Stimulated activated naive CD8-positive, alpha-beta T cell treated with anti-CD3 and anti-CD28 coated beads, Interleukin-15, amount 100 ng/mL, for 72 hours (primary cell): ENCODE measurements at regions not wholly inside any gene's neighbourhood (a gene's known extent, or its start where the extent isn't known, plus 50 kb on each side); places are given as distances from the start of the nearest gene placed in this dataset.

Source experiments
- ATAC-seq: fragments of 150-1000 bp; cut with Tn5 transposase; 2 replicates; pipeline ENCODE4 v1.10.0; 2021; ENCODE audit warnings: mild to moderate bottlenecking, moderate library complexity
- DNase-seq, 2 donors: peaks; one replicate each; pipeline ENCODE4 v3.0.0; 2021 to 2022
- H3K27ac Mint-ChIP-seq, 2 donors: one replicate each; pipeline ENCODE4 v1.8.0; 2022; ENCODE audit warnings: mild to moderate bottlenecking in 2 of 2, mixed read lengths in 2 of 2, moderate library complexity in 2 of 2
- H3K27me3 Mint-ChIP-seq: one replicate; pipeline ENCODE4 v1.8.0; 2022; ENCODE audit warnings: mixed read lengths
- H3K4me1 Mint-ChIP-seq: one replicate; pipeline ENCODE4 v1.8.0; 2022; ENCODE audit warnings: mild to moderate bottlenecking, mixed read lengths
- H3K4me3 Mint-ChIP-seq, 2 donors: one replicate each; pipeline ENCODE4 v1.8.0; 2022; ENCODE audit warnings: mild to moderate bottlenecking in 2 of 2, mixed read lengths in 2 of 2, moderate library complexity in 1 of 2
- H3K9me3 Mint-ChIP-seq, 2 donors: one replicate each; pipeline ENCODE4 v1.8.0; 2022; ENCODE audit warnings: mixed read lengths in 2 of 2

GRCh38 chr4:3384771-3385710, 56.7 kb upstream of the HGFAC start:
- H3K4me1 Mint-ChIP-seq = peaks cover 31% of the 10 kb centered on the region
- H3K4me3 Mint-ChIP-seq = peak overlapping the region in 1 of 2 donors; percentile 67
- peak overlapping the region in 1 of 2 donors; percentile 97 for H3K27ac Mint-ChIP-seq
- ATAC-seq (peak; percentile 37), DNase-seq (no peak)
- H3K9me3 Mint-ChIP-seq = peaks cover 12 to 14% of the 10 kb centered on the region in 2 donors
- H3K27me3 Mint-ChIP-seq = peaks cover 26% of the 10 kb centered on the region

- peaks cover 6 to 8% of the 10 kb centered on the region in 2 donors for H3K9me3 Mint-ChIP-seq
- peak overlapping the region in 1 of 2 donors; percentile 67 for H3K4me3 Mint-ChIP-seq
- H3K4me1 Mint-ChIP-seq = peaks cover 31% of the 10 kb centered on the region
- ATAC-seq = peak; percentile 48
- DNase-seq = no peak
- H3K27me3 Mint-ChIP-seq = peaks cover 28% of the 10 kb centered on the region
- peak overlapping the region; percentile 79 to 97 for H3K27ac Mint-ChIP-seq
Measured at GRCh38 chr4:3385711-3386420, 55.9 kb upstream of the HGFAC start.

DNA sequence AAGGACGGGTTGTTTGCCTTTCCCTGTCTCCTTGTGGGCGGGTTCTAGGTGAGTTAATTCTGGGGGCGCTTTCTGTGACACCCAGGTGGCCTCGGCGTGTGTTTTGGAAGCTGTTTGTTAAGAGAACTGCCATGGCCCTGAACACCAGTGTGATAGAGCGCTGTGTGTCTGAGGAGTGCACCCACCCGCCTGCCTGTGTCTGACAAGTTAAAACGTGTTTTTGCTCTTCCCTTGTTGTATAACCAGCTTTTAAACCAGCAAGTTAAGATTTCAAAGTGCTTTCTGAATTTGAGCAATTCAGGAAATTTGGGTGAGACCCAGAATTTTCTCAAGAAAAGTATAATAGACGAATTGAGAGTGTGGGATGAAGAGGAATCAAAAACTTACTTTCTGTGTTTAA, 55.2 kb upstream of the HGFAC start:
- Mint-ChIP-seq H3K27me3 (peaks cover 28% of the 10 kb centered on the region), H3K4me3 (no peak overlapping the region), H3K9me3 (peaks cover 0 to 1% of the 10 kb centered on the region in 2 donors), H3K27ac (no peak overlapping the region), H3K4me1 (peaks cover 31% of the 10 kb centered on the region)
- DNase-seq (no peak), ATAC-seq (no peak)

GRCh38 chr4:3387154-3387942, 54.4 kb upstream of the HGFAC start:
- H3K4me3 Mint-ChIP-seq = no peak overlapping the region
- DNase-seq (no peak), ATAC-seq (no peak)
- H3K27me3 Mint-ChIP-seq = peaks cover 28% of the 10 kb centered on the region
- no peak overlapping the region for H3K27ac Mint-ChIP-seq
- H3K4me1 Mint-ChIP-seq = peaks cover 31% of the 10 kb centered on the region
- H3K9me3 Mint-ChIP-seq = no peaks in the 10 kb centered on the region

- Mint-ChIP-seq H3K9me3 (no peaks in the 10 kb centered on the region), H3K4me3 (no peak overlapping the region), H3K27me3 (peaks cover 28% of the 10 kb centered on the region), H3K27ac (no peak overlapping the region), H3K4me1 (peaks cover 31% of the 10 kb centered on the region)
- DNase-seq = no peak
- no peak for ATAC-seq
Measured at GRCh38 chr4:3387943-3388361, 53.8 kb upstream of the HGFAC start.

DNA sequence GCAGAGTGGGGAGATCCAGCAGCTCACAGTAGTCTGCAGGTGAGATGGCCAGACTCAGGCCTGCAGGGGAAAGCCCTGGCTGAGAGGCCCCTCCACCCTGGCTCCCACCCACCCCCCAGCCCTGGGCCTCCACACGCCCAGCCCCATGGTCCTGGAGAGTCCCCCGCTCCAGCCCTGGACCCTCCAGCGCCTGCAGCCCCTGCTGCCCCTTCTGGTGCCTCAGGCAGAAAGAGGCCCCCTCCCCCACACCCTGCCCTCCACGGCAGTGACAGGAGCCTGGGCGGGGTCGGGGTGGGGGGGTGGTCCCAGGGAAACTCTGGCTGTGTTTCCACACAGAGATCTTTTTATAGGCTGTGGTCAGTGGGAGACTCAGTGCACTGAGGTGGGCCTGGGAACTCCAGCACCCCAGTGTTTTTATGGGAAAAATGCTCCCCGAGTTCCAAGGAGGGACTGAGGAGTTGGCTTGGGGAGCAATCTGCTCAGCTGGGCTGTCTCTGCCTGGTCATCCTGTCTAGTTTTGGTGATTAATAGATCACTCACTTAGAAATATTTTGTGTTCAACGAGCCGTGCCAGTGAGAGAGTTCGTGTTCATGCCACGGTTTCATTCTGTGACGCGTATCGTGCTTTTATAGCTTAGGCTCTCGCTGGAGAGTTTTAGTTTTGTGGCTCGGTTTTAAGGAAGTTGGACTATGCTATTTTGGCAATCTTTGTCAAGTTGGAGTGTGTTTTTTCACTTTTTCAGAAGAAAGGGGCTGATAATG, 53.1 kb upstream of the HGFAC start:
- Mint-ChIP-seq H3K4me3 (no peak overlapping the region), H3K27ac (no peak overlapping the region), H3K9me3 (no peaks in the 10 kb centered on the region), H3K27me3 (peaks cover 28% of the 10 kb centered on the region), H3K4me1 (peaks cover 31% of the 10 kb centered on the region)
- peak; percentile 45 for ATAC-seq
- DNase-seq = no peak

DNA sequence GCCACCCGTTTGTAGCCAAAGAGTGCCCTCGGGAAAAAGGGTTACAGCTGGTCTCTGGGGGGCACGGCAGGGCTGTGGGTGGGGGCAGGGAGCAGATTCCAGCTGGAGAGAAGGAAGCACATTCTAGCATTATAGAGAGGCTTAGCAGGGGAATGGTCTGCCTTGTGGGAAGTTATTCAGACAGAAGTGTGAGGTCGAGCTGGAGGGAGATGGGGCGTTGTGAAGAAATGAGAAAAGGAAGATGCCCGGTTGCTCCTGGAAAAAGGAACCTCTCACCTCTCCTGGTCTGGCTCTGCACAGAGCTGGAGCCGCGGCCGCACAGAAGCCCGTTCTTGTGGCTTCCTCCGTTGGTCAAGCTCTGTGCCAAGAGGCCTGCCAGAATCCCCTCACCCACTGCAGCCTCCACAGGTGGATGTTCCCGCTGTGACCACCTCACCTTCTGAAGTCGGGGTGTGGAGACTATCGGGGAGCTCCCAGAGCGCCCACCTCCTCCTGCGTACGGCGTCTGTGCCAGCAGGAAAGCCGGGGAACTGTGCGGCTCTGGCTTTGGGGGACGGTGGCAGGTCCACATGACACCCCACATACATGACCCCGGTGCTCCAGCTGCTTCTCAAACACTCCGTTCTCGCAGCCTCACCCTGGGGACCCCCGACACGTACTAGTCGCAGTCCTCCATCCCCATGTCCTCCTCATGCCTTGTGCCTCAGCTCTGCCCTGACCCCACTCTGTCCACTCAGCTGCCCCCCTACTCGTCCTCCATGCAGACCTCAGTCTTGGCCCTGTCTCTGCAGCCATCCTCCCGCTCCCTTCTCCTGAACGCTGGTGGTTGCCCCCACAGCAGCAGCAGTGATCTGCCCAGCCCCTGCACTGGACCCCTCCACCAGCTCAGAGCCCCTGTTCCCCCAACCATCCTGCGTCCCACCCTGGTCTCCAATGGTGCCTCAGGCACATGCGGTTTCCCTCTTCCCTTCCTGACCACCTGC, 52.2 kb upstream of the HGFAC start:
- Mint-ChIP-seq H3K4me3 (no peak overlapping the region), H3K27ac (peak overlapping the region; percentile 9 to 64), H3K4me1 (peaks cover 31% of the 10 kb centered on the region), H3K27me3 (peaks cover 28% of the 10 kb centered on the region), H3K9me3 (no peaks in the 10 kb centered on the region)
- DNase-seq (no peak), ATAC-seq (no peak)

DNA sequence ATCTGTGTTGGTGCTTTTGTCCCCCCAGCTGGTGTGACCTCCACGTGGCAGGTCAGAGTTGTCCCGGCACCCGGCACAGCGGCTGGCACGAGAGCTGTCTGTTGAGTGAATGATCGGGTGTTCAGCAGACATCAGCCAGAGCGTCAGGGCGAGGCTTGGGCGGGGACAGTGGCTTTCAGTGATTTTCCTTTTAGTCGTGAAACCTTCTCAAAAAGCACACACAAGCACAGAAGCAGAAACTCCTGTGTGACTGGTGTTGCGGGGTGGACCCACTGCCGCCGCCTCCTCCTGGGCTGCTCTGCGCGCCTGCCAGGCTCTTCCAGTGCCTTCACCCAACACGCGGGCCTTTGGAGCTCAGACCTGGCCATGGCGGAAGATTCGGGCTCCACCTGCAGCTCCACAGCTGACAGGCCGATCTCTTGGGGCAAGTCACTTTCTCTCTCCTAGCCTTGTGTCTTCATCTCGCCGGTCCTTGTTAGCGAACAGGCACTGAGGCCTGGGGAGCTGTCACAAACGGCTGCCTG, 51.4 kb upstream of the HGFAC start:
- no peak overlapping the region for H3K4me3 Mint-ChIP-seq
- H3K27me3 Mint-ChIP-seq = peaks cover 25% of the 10 kb centered on the region
- H3K9me3 Mint-ChIP-seq = no peaks in the 10 kb centered on the region
- no peak for DNase-seq
- ATAC-seq = no peak
- H3K27ac Mint-ChIP-seq = peak overlapping the region in 1 of 2 donors; percentile 75
- peaks cover 27% of the 10 kb centered on the region for H3K4me1 Mint-ChIP-seq

GRCh38 chr4:3391422-3391821, 50.3 kb upstream of the HGFAC start:
- Mint-ChIP-seq H3K9me3 (no peaks in the 10 kb centered on the region), H3K27ac (no peak overlapping the region)
- ATAC-seq = no peak

More at GRCh38 chr4:3391422-3391821, 50.3 kb upstream of the HGFAC start:
- no peak overlapping the region for H3K4me3 Mint-ChIP-seq
- H3K4me1 Mint-ChIP-seq = peaks cover 16% of the 10 kb centered on the region
- no peak for DNase-seq
- H3K27me3 Mint-ChIP-seq = peaks cover 16% of the 10 kb centered on the region
